Neural crest cell (in vitro differentiated cells): ENCODE measurements at regions not wholly inside any gene's neighbourhood (a gene's known extent, or its start where the extent isn't known, plus 50 kb on each side); places are given as distances from the start of the nearest gene placed in this dataset.
A peak's percentile ranks its signal among the peaks of the same experiment; 100 is the strongest.

Experiments used
- DNase-seq: peaks from one replicate; pipeline ENCODE4 v3.0.0; 2021; ENCODE audit warnings: low read depth, mixed read lengths, low spot score
- H3K27ac Mint-ChIP-seq: one replicate; pipeline ENCODE4 v1.8.0; 2021; ENCODE audit warnings: mild to moderate bottlenecking, mixed read lengths; ENCODE audit not compliant: unreplicated experiment
- H3K27me3 Mint-ChIP-seq: 2 replicates; pipeline ENCODE4 v1.8.0; 2021; ENCODE audit warnings: low read depth, mild to moderate bottlenecking, mixed read lengths
- H3K36me3 Mint-ChIP-seq: 2 replicates; pipeline ENCODE4 v1.8.0; 2021; ENCODE audit warnings: low read depth, mild to moderate bottlenecking, mixed read lengths
- H3K4me1 Mint-ChIP-seq: 2 replicates; pipeline ENCODE4 v1.8.0; 2021; ENCODE audit warnings: mixed read lengths
- H3K4me3 Mint-ChIP-seq: one replicate; pipeline ENCODE4 v1.8.0; 2021; ENCODE audit warnings: mild to moderate bottlenecking, mixed read lengths
- H3K9me3 Mint-ChIP-seq: 2 replicates; pipeline ENCODE4 v1.8.0; 2021; ENCODE audit warnings: mixed read lengths
- TF ChIP-seq, protein P1 (sequence below): fragments of 200-600 bp; sonication (generic); conservative IDR thresholded peaks from 2 replicates; pipeline ENCODE4 v1.5.0; 2021; ENCODE audit warnings: antibody characterized with exemption, mild to moderate bottlenecking

DNA sequence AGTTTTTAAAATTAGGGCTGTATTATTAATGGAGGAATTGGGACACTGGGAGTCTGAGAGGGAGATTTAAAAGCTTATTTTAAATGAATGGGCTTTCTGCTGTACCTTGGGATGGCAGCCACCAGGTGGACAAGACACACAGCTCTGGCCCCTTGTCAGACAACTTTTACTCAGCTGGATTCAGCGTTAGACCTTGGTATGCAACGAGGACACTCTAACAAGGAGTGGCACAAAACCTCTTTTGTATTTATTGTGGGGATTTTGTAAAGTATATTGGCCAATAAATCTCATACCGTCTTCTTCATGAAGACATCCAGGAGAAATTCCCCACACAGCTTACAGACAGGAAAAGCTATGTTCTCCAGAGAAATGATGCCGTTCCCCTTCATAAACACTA is 105.7 kb downstream of the LCA5 start:
- H3K27ac Mint-ChIP-seq: no peak overlapping the region

DNA sequence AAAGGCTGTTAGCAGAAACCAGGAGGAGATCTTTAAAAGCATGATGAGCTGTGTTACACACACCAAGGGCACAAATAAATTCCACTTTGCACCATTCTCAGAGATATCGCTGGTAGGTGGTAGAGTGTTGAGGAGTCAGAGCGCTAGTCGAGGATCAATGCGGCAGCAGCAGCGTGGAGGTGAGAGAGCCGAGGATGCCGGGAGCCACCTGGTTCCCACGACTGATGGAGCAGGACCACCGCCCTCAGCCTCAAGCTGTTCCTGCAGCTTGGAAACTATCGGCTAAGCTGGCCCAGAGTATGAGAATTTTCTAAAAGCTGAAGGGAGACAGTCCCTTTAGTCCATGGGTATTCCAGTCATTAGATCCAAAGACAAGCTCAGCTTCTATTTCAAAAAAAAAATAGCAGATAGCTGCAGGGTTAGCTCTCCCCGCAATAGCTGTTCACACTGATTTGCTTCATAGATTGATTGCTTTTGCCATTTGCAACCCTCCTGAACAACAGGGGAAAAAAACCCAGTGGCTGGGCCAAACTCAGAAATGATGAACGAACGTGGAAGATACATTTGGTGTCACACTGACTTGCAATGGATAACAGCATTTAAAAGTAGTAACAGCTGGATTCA is 106.2 kb downstream of the LCA5 start:
- Mint-ChIP-seq H3K27ac (no peak overlapping the region), H3K27me3 (no peaks in the 10 kb centered on the region), H3K4me3 (no peak overlapping the region), H3K9me3 (no peaks in the 10 kb centered on the region), H3K4me1 (no peaks in the 10 kb centered on the region), H3K36me3 (no peaks in the 10 kb centered on the region)
- no peak for DNase-seq
- TF ChIP-seq, protein P1, sequence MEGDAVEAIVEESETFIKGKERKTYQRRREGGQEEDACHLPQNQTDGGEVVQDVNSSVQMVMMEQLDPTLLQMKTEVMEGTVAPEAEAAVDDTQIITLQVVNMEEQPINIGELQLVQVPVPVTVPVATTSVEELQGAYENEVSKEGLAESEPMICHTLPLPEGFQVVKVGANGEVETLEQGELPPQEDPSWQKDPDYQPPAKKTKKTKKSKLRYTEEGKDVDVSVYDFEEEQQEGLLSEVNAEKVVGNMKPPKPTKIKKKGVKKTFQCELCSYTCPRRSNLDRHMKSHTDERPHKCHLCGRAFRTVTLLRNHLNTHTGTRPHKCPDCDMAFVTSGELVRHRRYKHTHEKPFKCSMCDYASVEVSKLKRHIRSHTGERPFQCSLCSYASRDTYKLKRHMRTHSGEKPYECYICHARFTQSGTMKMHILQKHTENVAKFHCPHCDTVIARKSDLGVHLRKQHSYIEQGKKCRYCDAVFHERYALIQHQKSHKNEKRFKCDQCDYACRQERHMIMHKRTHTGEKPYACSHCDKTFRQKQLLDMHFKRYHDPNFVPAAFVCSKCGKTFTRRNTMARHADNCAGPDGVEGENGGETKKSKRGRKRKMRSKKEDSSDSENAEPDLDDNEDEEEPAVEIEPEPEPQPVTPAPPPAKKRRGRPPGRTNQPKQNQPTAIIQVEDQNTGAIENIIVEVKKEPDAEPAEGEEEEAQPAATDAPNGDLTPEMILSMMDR: no peak

More for the DNA sequence above, 105.7 kb downstream of the LCA5 start:
- Mint-ChIP-seq H3K4me1 (no peaks in the 10 kb centered on the region), H3K9me3 (no peaks in the 10 kb centered on the region), H3K4me3 (no peak overlapping the region), H3K27me3 (no peaks in the 10 kb centered on the region), H3K36me3 (no peaks in the 10 kb centered on the region)
- no peak for DNase-seq
- TF ChIP-seq, protein P1: peak; percentile 67

DNA sequence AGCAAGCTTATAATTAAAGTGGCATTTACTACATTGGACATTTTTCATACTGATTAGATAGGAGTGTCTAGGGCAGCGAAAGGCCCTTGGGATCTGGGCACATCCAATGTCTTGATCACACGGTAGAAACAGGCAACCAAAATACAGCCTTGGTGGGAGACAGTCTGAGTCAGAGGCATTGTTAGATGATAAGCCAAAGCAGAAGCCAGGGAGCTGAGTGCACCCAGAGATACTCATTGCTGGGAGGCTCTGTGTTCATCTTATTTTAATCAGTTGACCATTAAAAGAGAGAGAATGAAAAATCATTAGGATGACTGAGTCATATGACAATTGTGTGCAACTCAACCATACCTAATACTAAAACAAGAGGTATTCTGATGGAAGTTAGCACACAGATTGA is 109.5 kb downstream of the LCA5 start:
- H3K9me3 Mint-ChIP-seq: no peaks in the 10 kb centered on the region
- no peak overlapping the region for H3K27ac Mint-ChIP-seq
- no peak for DNase-seq
- H3K4me3 Mint-ChIP-seq: no peak overlapping the region
- H3K4me1 Mint-ChIP-seq: no peaks in the 10 kb centered on the region
- no peaks in the 10 kb centered on the region for H3K36me3 Mint-ChIP-seq
- TF ChIP-seq, protein P1: no peak
- H3K27me3 Mint-ChIP-seq: no peaks in the 10 kb centered on the region

DNA sequence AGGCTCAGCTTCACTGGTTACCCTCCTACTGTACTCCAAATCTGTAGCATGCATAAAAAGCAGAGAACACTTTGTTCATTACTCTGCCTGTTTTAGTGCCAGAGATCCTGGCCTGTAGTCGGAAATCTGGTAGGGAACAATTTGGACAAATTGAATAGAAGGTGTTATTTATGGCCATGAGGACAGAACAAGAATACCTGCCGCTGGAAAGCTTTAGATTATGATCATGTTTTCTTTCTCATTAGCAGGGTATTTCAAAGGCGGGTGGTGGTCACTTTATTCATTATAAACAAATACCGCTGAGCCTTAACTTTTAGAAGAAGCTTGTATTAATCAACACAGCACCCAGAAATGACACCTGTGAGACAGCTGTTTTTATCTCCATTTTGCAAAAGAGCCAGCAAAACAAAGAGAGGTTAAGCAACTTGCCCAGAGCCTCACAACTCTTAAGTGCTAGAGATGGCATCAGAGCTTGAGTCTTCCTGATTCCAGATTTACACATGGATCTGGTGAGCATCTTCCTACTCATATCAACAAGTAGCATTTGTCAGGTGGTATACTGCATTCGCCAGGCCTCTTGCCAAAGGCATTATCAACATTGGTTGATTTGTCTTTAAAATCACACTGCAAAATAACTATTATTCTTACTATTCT is 110.5 kb downstream of the LCA5 start:
- TF ChIP-seq, protein P1: no peak
- Mint-ChIP-seq H3K4me3 (no peak overlapping the region), H3K9me3 (no peaks in the 10 kb centered on the region), H3K36me3 (no peaks in the 10 kb centered on the region), H3K4me1 (no peaks in the 10 kb centered on the region), H3K27me3 (no peaks in the 10 kb centered on the region), H3K27ac (no peak overlapping the region)
- no peak for DNase-seq

DNA sequence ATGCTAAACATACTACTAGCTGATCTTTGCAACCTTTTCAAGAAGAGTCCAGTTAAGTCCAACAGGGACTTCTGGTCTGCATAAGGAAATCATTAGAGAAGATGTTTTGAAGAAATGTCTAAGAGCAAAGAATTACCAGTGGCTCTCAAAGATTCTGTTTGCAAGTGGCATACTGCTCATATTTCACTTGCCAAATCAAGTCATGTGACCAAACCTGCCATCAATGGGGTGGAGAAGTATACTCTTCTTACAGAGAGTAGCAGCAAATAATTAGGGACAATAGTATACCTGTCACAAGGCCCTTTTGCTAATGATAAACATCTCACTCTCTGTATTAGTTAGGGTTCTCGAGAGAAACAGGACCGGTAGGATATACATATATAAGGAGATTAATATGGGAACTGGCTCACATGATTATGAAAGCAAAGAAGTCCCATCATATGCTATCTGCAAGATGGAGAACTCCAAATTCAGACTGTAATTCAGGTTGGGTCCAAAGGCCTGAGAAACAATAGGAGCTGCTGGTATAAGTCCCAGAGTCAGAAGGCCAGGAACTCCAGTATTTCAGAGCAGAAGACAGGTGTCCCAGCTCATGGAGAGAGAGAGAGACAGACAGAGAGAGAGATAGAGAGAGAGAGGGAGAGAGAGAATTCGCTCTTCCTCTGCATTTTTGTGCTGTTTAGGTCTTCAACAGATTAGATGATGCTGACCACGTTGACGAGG is 111.5 kb downstream of the LCA5 start:
- Mint-ChIP-seq H3K27ac (no peak overlapping the region), H3K4me3 (no peak overlapping the region), H3K27me3 (no peaks in the 10 kb centered on the region), H3K9me3 (no peaks in the 10 kb centered on the region), H3K4me1 (no peaks in the 10 kb centered on the region), H3K36me3 (no peaks in the 10 kb centered on the region)
- TF ChIP-seq, protein P1: no peak
- DNase-seq: no peak
